ENCODE measurements at regions not wholly inside any gene's neighbourhood (a gene's known extent, or its start where the extent isn't known, plus 50 kb on each side); places are given as distances from the start of the nearest gene placed in this dataset.

GRCh38 chr1:199287206-199287605, 648.4 kb downstream of the PTPRC start:
- H3K4me1 ChIP-seq (ENCODE audit: control insufficient read depth, insufficient read depth, low read length), result no peaks in the 10 kb centered on the region
- H3K9me3 ChIP-seq (ENCODE audit: control insufficient read depth, insufficient read depth, low read length), result no peaks in the 10 kb centered on the region
- H3K4me3 ChIP-seq (ENCODE audit: low read depth, low read length), result no peak overlapping the region
- no peaks in the 10 kb centered on the region for H3K36me3 ChIP-seq (ENCODE audit: control insufficient read depth, insufficient read depth, low read length)
- no peak overlapping the region for H3K9ac ChIP-seq (ENCODE audit: low read depth, low read length)
- no peaks in the 10 kb centered on the region for H3K27me3 ChIP-seq (ENCODE audit: control insufficient read depth, insufficient read depth, low read length)

- no peak overlapping the region for H3K9ac ChIP-seq (ENCODE audit: low read depth, low read length)
- no peaks in the 10 kb centered on the region for H3K9me3 ChIP-seq (ENCODE audit: control insufficient read depth, insufficient read depth, low read length)
- no peaks in the 10 kb centered on the region for H3K27me3 ChIP-seq (ENCODE audit: control insufficient read depth, insufficient read depth, low read length)
- H3K4me3 ChIP-seq (ENCODE audit: low read depth, low read length), result no peak overlapping the region
- H3K4me1 ChIP-seq (ENCODE audit: control insufficient read depth, insufficient read depth, low read length), result no peaks in the 10 kb centered on the region
- H3K36me3 ChIP-seq (ENCODE audit: control insufficient read depth, insufficient read depth, low read length), result no peaks in the 10 kb centered on the region
Measured at GRCh38 chr1:199287647-199288046, 648.8 kb downstream of the PTPRC start.

- H3K27me3 ChIP-seq (ENCODE audit: control insufficient read depth, insufficient read depth, low read length), result no peaks in the 10 kb centered on the region
- H3K4me3 ChIP-seq (ENCODE audit: low read depth, low read length), result no peak overlapping the region
- no peaks in the 10 kb centered on the region for H3K36me3 ChIP-seq (ENCODE audit: control insufficient read depth, insufficient read depth, low read length)
- H3K9ac ChIP-seq (ENCODE audit: low read depth, low read length), result no peak overlapping the region
- no peaks in the 10 kb centered on the region for H3K9me3 ChIP-seq (ENCODE audit: control insufficient read depth, insufficient read depth, low read length)
- no peaks in the 10 kb centered on the region for H3K4me1 ChIP-seq (ENCODE audit: control insufficient read depth, insufficient read depth, low read length)
Measured at GRCh38 chr1:199290186-199290585, 651.3 kb downstream of the PTPRC start.

GRCh38 chr1:199291022-199291740, 652.3 kb downstream of the PTPRC start:
- no peaks in the 10 kb centered on the region for H3K9me3 ChIP-seq (ENCODE audit: control insufficient read depth, insufficient read depth, low read length)
- H3K4me1 ChIP-seq (ENCODE audit: control insufficient read depth, insufficient read depth, low read length), result no peaks in the 10 kb centered on the region
- no peaks in the 10 kb centered on the region for H3K27me3 ChIP-seq (ENCODE audit: control insufficient read depth, insufficient read depth, low read length)
- H3K36me3 ChIP-seq (ENCODE audit: control insufficient read depth, insufficient read depth, low read length), result no peaks in the 10 kb centered on the region
- no peak overlapping the region for H3K9ac ChIP-seq (ENCODE audit: low read depth, low read length)
- H3K4me3 ChIP-seq (ENCODE audit: low read depth, low read length), result no peak overlapping the region

GRCh38 chr1:199292896-199293295, 654.1 kb downstream of the PTPRC start:
- Histone ChIP-seq H3K27me3 (ENCODE audit: control insufficient read depth, insufficient read depth, low read length) (no peaks in the 10 kb centered on the region), H3K4me3 (ENCODE audit: low read depth, low read length) (no peak overlapping the region), H3K36me3 (ENCODE audit: control insufficient read depth, insufficient read depth, low read length) (no peaks in the 10 kb centered on the region), H3K9me3 (ENCODE audit: control insufficient read depth, insufficient read depth, low read length) (no peaks in the 10 kb centered on the region), H3K4me1 (ENCODE audit: control insufficient read depth, insufficient read depth, low read length) (no peaks in the 10 kb centered on the region), H3K9ac (ENCODE audit: low read depth, low read length) (no peak overlapping the region)

- Histone ChIP-seq H3K9me3 (ENCODE audit: control insufficient read depth, insufficient read depth, low read length) (no peaks in the 10 kb centered on the region), H3K4me3 (ENCODE audit: low read depth, low read length) (no peak overlapping the region), H3K4me1 (ENCODE audit: control insufficient read depth, insufficient read depth, low read length) (no peaks in the 10 kb centered on the region), H3K27me3 (ENCODE audit: control insufficient read depth, insufficient read depth, low read length) (no peaks in the 10 kb centered on the region), H3K36me3 (ENCODE audit: control insufficient read depth, insufficient read depth, low read length) (no peaks in the 10 kb centered on the region), H3K9ac (ENCODE audit: low read depth, low read length) (no peak overlapping the region)
Measured at GRCh38 chr1:199295107-199295506, 656.3 kb downstream of the PTPRC start.

- Histone ChIP-seq H3K4me3 (ENCODE audit: low read depth, low read length) (no peak overlapping the region), H3K4me1 (ENCODE audit: control insufficient read depth, insufficient read depth, low read length) (no peaks in the 10 kb centered on the region), H3K36me3 (ENCODE audit: control insufficient read depth, insufficient read depth, low read length) (no peaks in the 10 kb centered on the region), H3K27me3 (ENCODE audit: control insufficient read depth, insufficient read depth, low read length) (no peaks in the 10 kb centered on the region), H3K9ac (ENCODE audit: low read depth, low read length) (no peak overlapping the region), H3K9me3 (ENCODE audit: control insufficient read depth, insufficient read depth, low read length) (no peaks in the 10 kb centered on the region)
Measured at GRCh38 chr1:199297174-199297573, 658.3 kb downstream of the PTPRC start.

GRCh38 chr1:199297887-199298286, 659.0 kb downstream of the PTPRC start:
- H3K4me1 ChIP-seq (ENCODE audit: control insufficient read depth, insufficient read depth, low read length), result no peaks in the 10 kb centered on the region
- H3K9me3 ChIP-seq (ENCODE audit: control insufficient read depth, insufficient read depth, low read length), result no peaks in the 10 kb centered on the region
- H3K36me3 ChIP-seq (ENCODE audit: control insufficient read depth, insufficient read depth, low read length), result no peaks in the 10 kb centered on the region
- no peak overlapping the region for H3K4me3 ChIP-seq (ENCODE audit: low read depth, low read length)
- no peaks in the 10 kb centered on the region for H3K27me3 ChIP-seq (ENCODE audit: control insufficient read depth, insufficient read depth, low read length)
- H3K9ac ChIP-seq (ENCODE audit: low read depth, low read length), result no peak overlapping the region

GRCh38 chr1:199298825-199299224, 660.0 kb downstream of the PTPRC start:
- Histone ChIP-seq H3K9ac (ENCODE audit: low read depth, low read length) (no peak overlapping the region), H3K4me1 (ENCODE audit: control insufficient read depth, insufficient read depth, low read length) (no peaks in the 10 kb centered on the region), H3K4me3 (ENCODE audit: low read depth, low read length) (no peak overlapping the region), H3K9me3 (ENCODE audit: control insufficient read depth, insufficient read depth, low read length) (no peaks in the 10 kb centered on the region), H3K36me3 (ENCODE audit: control insufficient read depth, insufficient read depth, low read length) (no peaks in the 10 kb centered on the region), H3K27me3 (ENCODE audit: control insufficient read depth, insufficient read depth, low read length) (no peaks in the 10 kb centered on the region)

- no peaks in the 10 kb centered on the region for H3K27me3 ChIP-seq (ENCODE audit: control insufficient read depth, insufficient read depth, low read length)
- no peak overlapping the region for H3K9ac ChIP-seq (ENCODE audit: low read depth, low read length)
- H3K4me3 ChIP-seq (ENCODE audit: low read depth, low read length), result no peak overlapping the region
- H3K4me1 ChIP-seq (ENCODE audit: control insufficient read depth, insufficient read depth, low read length), result peaks cover 2% of the 10 kb centered on the region
- no peaks in the 10 kb centered on the region for H3K9me3 ChIP-seq (ENCODE audit: control insufficient read depth, insufficient read depth, low read length)
- H3K36me3 ChIP-seq (ENCODE audit: control insufficient read depth, insufficient read depth, low read length), result no peaks in the 10 kb centered on the region
Measured at GRCh38 chr1:199301472-199302217, 662.8 kb downstream of the PTPRC start.

GRCh38 chr1:199302554-199302953, 663.7 kb downstream of the PTPRC start:
- H3K4me3 ChIP-seq (ENCODE audit: low read depth, low read length), result no peak overlapping the region
- H3K36me3 ChIP-seq (ENCODE audit: control insufficient read depth, insufficient read depth, low read length), result no peaks in the 10 kb centered on the region
- no peaks in the 10 kb centered on the region for H3K27me3 ChIP-seq (ENCODE audit: control insufficient read depth, insufficient read depth, low read length)
- H3K9ac ChIP-seq (ENCODE audit: low read depth, low read length), result no peak overlapping the region
- no peaks in the 10 kb centered on the region for H3K9me3 ChIP-seq (ENCODE audit: control insufficient read depth, insufficient read depth, low read length)
- peaks cover 4% of the 10 kb centered on the region for H3K4me1 ChIP-seq (ENCODE audit: control insufficient read depth, insufficient read depth, low read length)

- Histone ChIP-seq H3K27me3 (ENCODE audit: control insufficient read depth, insufficient read depth, low read length) (no peaks in the 10 kb centered on the region), H3K36me3 (ENCODE audit: control insufficient read depth, insufficient read depth, low read length) (no peaks in the 10 kb centered on the region), H3K4me3 (ENCODE audit: low read depth, low read length) (no peak overlapping the region), H3K9me3 (ENCODE audit: control insufficient read depth, insufficient read depth, low read length) (no peaks in the 10 kb centered on the region), H3K9ac (ENCODE audit: low read depth, low read length) (no peak overlapping the region), H3K4me1 (ENCODE audit: control insufficient read depth, insufficient read depth, low read length) (peaks cover 4% of the 10 kb centered on the region)
Measured at GRCh38 chr1:199303035-199303434, 664.2 kb downstream of the PTPRC start.

All from iPS-15b (cell line).